DMS 273 (cell line): ENCODE measurements at regions not wholly inside any gene's neighbourhood (a gene's known extent, or its start where the extent isn't known, plus 50 kb on each side); places are given as distances from the start of the nearest gene placed in this dataset.

Experiments used
- DNase-seq: peaks from one replicate; lab custom pipeline; 2025; ENCODE audit not compliant: unreplicated experiment; lab: John Stamatoyannopoulos, UW

- DNase-seq: no peak
Measured at GRCh38 chr7:112887337-112887736, 97.1 kb upstream of the TMEM168 start.

GRCh38 chr7:112886208-112886607 is 96.0 kb upstream of the TMEM168 start:
- DNase-seq: no peak

GRCh38 chr7:112882991-112883390 is 92.8 kb upstream of the TMEM168 start:
- DNase-seq: no peak

- DNase-seq: no peak
Measured at GRCh38 chr7:112882511-112882910, 92.3 kb upstream of the TMEM168 start.

- DNase-seq: no peak
Measured at GRCh38 chr7:112882022-112882421, 91.8 kb upstream of the TMEM168 start.

- DNase-seq: no peak
Measured at GRCh38 chr7:112880818-112881418, 90.7 kb upstream of the TMEM168 start.

GRCh38 chr7:112877691-112878460 is 87.7 kb upstream of the TMEM168 start:
- no peak for DNase-seq

GRCh38 chr7:112876877-112877276 is 86.7 kb upstream of the TMEM168 start:
- no peak for DNase-seq

GRCh38 chr7:112874909-112875308 is 84.7 kb upstream of the TMEM168 start:
- no peak for DNase-seq

GRCh38 chr7:112873831-112874553 is 83.8 kb upstream of the TMEM168 start:
- DNase-seq: no peak

- DNase-seq: peak; percentile 78
Measured at GRCh38 chr7:112869111-112869774, 79.0 kb upstream of the TMEM168 start.

GRCh38 chr7:112868609-112869008 is 78.4 kb upstream of the TMEM168 start:
- DNase-seq: no peak

GRCh38 chr7:112866424-112866823 is 76.2 kb upstream of the TMEM168 start:
- DNase-seq: peak; percentile 12

- no peak for DNase-seq
Measured at GRCh38 chr7:112864380-112864779, 74.2 kb upstream of the TMEM168 start.

GRCh38 chr7:112858838-112859237 is 68.6 kb upstream of the TMEM168 start:
- no peak for DNase-seq

GRCh38 chr7:112855227-112855626 is 65.0 kb upstream of the TMEM168 start:
- DNase-seq: no peak

- no peak for DNase-seq
Measured at GRCh38 chr7:112854169-112854568, 64.0 kb upstream of the TMEM168 start.

GRCh38 chr7:112853422-112853821 is 63.2 kb upstream of the TMEM168 start:
- DNase-seq: no peak

GRCh38 chr7:112843151-112843550 is 53.0 kb upstream of the TMEM168 start:
- no peak for DNase-seq
